ENCODE measurements at regions not wholly inside any gene's neighbourhood (a gene's known extent, or its start where the extent isn't known, plus 50 kb on each side); places are given as distances from the start of the nearest gene placed in this dataset.

- Histone ChIP-seq H3K9me3 (ENCODE audit: control insufficient read depth, insufficient read depth, low read length) (peaks cover 10% of the 10 kb centered on the region), H3K9me1 (ENCODE audit: insufficient read depth, low read length) (no peaks in the 10 kb centered on the region), H4K20me1 (ENCODE audit: insufficient read depth, low read length) (no peaks in the 10 kb centered on the region), H3K27me3 (ENCODE audit: control insufficient read depth, insufficient read depth, low read length) (no peaks in the 10 kb centered on the region), H4K91ac (ENCODE audit: insufficient read depth, low read depth, low read length) (no peak overlapping the region), H2BK20ac (ENCODE audit: low read depth, low read length) (no peak overlapping the region), H3K4me2 (ENCODE audit: low read depth, low read length) (no peak overlapping the region), H3K9ac (ENCODE audit: low read depth, low read length) (no peak overlapping the region), H2AFZ (replicated peaks; ENCODE audit: low read length, poor library complexity) (no peak overlapping the region), H3K4me1 (ENCODE audit: control insufficient read depth, insufficient read depth, low read length) (no peaks in the 10 kb centered on the region), H4K8ac (ENCODE audit: low read depth in 2 of 2, low read length in 2 of 2) (no peak overlapping the region), H3K23ac (ENCODE audit: low read depth, low read length) (no peak overlapping the region), H3K18ac (ENCODE audit: low read depth, low read length) (no peak overlapping the region), H3K36me3 (ENCODE audit: control insufficient read depth, insufficient read depth, low read length) (no peaks in the 10 kb centered on the region), H3K27ac (ENCODE audit: insufficient read depth, low read length) (no peak overlapping the region), H2BK120ac (ENCODE audit: low read depth, low read length) (no peak overlapping the region), H2BK5ac (ENCODE audit: low read depth, low read length, poor library complexity, severe bottlenecking) (no peak overlapping the region), H3K56ac (ENCODE audit: extremely low read depth, insufficient read depth, low read length) (no peak overlapping the region), H2BK15ac (ENCODE audit: low read depth, low read length) (no peak overlapping the region), H3K79me1 (ENCODE audit: low read depth in 1 of 2, low read length in 2 of 2) (no peaks in the 10 kb centered on the region), H2AK5ac (ENCODE audit: low read depth, low read length) (no peak overlapping the region), H3K4me3 (ENCODE audit: insufficient read depth, low read depth, low read length) (no peak overlapping the region), H4K5ac (ENCODE audit: low read depth, low read length) (no peak overlapping the region), H3K14ac (replicated peaks; ENCODE audit: low read depth, low read length) (no peak overlapping the region), H2AK9ac (replicated peaks; ENCODE audit: low read depth, low read length, poor library complexity) (no peak overlapping the region), H3K4ac (ENCODE audit: low read depth, low read length) (no peak overlapping the region)
- in situ Hi-C loops (cut with MboI; ENCODE audit: low sequenced_read_pairs) (no loop called here), dilution Hi-C loops (cut with HindIII; ENCODE audit: low sequenced_read_pairs, unreplicated experiment) (no loop called here), intact Hi-C loops (cut with micrococcal nuclease) (no loop called here)
- CTCF ChIA-PET, result interaction anchor here (0.6 kb wide), 1 partner anchor 45 kb away, joined by 3 read pairs; no protein-coding TSS in a partner anchor
- no TSS peak for BruUV-seq (replicated peaks)
- TF ChIP-seq MXI1 (IDR thresholded peaks at IDR 0.05; ENCODE audit: borderline replicate concordance, low read depth, low read length), result no peak
- TF ChIP-seq, protein P1, sequence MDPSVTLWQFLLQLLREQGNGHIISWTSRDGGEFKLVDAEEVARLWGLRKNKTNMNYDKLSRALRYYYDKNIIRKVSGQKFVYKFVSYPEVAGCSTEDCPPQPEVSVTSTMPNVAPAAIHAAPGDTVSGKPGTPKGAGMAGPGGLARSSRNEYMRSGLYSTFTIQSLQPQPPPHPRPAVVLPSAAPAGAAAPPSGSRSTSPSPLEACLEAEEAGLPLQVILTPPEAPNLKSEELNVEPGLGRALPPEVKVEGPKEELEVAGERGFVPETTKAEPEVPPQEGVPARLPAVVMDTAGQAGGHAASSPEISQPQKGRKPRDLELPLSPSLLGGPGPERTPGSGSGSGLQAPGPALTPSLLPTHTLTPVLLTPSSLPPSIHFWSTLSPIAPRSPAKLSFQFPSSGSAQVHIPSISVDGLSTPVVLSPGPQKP (IDR thresholded peaks at IDR 0.05; ENCODE audit: borderline replicate concordance, low read depth, low read length), result no peak
- no peak for TF ChIP-seq POLR2A (IDR thresholded peaks at IDR 0.05; ENCODE audit: low read depth, low read length)
- no peak for TF ChIP-seq MAFK (IDR thresholded peaks at IDR 0.05; ENCODE audit: low read depth, low read length)
- no peak for TF ChIP-seq SMC3 (IDR thresholded peaks at IDR 0.05; ENCODE audit: low read depth, low read length)
- TF ChIP-seq FOS (IDR thresholded peaks at IDR 0.05; ENCODE audit: low read depth, low read length), result no peak
- no peak for TF ChIP-seq CEBPB (IDR thresholded peaks at IDR 0.05; ENCODE audit: low read depth, low read length)
- no peak for TF ChIP-seq RAD21 (IDR thresholded peaks at IDR 0.05; ENCODE audit: low read length)
- no peak for TF ChIP-seq RFX5 (IDR thresholded peaks at IDR 0.05; ENCODE audit: low read depth, low read length)
- no peak for TF ChIP-seq MAZ (IDR thresholded peaks at IDR 0.05; ENCODE audit: borderline replicate concordance, low read depth, low read length)
- TF ChIP-seq NFE2L2 (IDR thresholded peaks at IDR 0.05; ENCODE audit: low read depth, low read length), result no peak
- no peak for TF ChIP-seq USF2 (IDR thresholded peaks at IDR 0.05; ENCODE audit: low read depth, low read length)
- TF ChIP-seq, protein P2, sequence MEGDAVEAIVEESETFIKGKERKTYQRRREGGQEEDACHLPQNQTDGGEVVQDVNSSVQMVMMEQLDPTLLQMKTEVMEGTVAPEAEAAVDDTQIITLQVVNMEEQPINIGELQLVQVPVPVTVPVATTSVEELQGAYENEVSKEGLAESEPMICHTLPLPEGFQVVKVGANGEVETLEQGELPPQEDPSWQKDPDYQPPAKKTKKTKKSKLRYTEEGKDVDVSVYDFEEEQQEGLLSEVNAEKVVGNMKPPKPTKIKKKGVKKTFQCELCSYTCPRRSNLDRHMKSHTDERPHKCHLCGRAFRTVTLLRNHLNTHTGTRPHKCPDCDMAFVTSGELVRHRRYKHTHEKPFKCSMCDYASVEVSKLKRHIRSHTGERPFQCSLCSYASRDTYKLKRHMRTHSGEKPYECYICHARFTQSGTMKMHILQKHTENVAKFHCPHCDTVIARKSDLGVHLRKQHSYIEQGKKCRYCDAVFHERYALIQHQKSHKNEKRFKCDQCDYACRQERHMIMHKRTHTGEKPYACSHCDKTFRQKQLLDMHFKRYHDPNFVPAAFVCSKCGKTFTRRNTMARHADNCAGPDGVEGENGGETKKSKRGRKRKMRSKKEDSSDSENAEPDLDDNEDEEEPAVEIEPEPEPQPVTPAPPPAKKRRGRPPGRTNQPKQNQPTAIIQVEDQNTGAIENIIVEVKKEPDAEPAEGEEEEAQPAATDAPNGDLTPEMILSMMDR (conservative IDR thresholded peaks at IDR 0.05; ENCODE audit: low read depth, low read length), result no peak
- TF ChIP-seq CHD1 (IDR thresholded peaks at IDR 0.05; ENCODE audit: low read depth, low read length), result no peak
- POLR2A ChIA-PET (ENCODE audit: unreplicated experiment), result no interaction called here
- WGBS, 2 experiments (ENCODE audit: extremely low coverage in 2 of 2, insufficient read length in 1 of 2), result 50% methylated on average over 2 of the region's 8 CpGs; no CpG with 5 or more reads in 1 of the 2 experiments
- DNase-seq, result no peak
- ATAC-seq (ENCODE audit: low read depth), result no peak
Measured at GRCh38 chr16:7101054-7101453, 231.6 kb upstream of the RBFOX1 start.
